GM03348 (cell line): ENCODE measurements at regions not wholly inside any gene's neighbourhood (a gene's known extent, or its start where the extent isn't known, plus 50 kb on each side); places are given as distances from the start of the nearest gene placed in this dataset.
A peak's percentile ranks its signal among the peaks of the same experiment; 100 is the strongest.
"Not testable (repeated sequence)": the region's sequence is repeated elsewhere in the genome, so short reads cannot be mapped to it uniquely, and the experiment has no call there.

Experiments
- DNase-seq: peaks from one replicate; pipeline ENCODE4 v3.0.0; 2012; ENCODE audit warnings: low spot score

DNA sequence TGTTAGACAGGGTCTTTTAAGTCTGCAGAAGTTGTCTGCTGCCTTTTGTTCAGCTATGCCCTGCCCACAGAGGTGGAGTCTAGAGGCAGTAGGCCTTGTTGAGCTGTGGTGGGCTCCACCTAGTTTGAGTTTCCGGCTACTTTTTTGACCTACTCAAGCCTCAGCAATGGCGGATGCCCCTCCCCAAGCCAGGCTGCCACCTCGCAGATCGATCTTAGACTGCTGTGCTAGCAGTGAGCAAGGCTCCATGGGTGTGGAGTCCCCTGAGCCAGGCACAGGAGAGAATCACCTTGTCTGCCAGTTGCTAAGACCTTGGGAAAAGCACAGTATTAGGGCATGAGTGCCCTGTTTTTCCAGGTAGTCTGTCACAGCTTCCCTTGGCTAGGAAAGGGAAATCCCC lies 664.6 kb upstream of the DPPA4 start:
- not testable (repeated sequence) for DNase-seq

DNA sequence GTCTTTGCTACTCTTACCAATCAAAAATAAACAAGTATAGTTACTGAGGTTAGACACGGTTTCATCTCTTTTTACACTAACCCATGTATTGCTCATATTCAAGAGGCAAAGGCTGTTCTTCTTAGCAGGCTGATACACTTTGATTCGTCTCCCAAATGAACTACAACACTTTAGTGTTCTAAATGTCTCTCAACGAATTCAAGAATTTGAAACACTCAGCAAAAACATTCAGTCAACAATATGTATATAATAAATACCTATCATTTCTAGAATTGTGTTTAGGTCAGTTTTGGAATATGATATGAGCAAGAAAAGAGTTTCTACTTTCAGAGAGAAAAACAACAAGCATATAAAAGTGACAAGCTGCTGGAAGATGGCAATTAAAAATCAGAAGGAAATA lies 669.6 kb upstream of the DPPA4 start:
- no peak for DNase-seq

DNA sequence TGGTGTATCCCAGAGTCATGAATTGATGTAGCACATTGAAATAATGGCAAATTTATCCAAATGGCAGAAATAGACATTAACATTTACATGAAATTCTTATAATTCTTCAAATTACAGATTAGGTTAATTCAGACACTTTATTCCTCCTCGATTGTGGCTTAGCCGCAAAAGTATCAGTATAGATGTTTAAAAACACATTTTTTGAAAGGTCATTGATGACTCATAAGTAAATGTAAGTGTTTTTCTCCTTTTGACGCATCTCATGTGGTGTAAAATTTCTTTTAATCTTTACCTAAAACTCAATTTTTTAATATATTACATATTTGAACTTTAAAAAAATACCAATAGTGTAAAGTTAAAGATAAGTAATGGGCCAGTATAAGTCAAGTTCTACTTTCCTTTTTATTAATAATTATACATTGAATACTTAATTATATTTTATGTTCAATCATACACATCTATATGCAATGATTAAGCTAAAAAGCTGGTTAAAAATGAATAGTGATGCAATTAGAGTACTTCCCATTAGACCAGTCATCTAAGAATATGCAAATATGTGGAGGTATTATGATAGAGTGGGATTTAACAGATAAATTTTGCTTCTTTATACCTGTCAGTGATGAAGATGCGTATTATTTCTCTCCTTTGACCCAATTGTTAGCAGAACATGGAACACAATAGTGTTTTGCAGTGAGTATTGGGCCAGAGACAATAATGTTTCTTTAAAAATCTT lies 678.1 kb upstream of the DPPA4 start:
- DNase-seq, result no peak

DNA sequence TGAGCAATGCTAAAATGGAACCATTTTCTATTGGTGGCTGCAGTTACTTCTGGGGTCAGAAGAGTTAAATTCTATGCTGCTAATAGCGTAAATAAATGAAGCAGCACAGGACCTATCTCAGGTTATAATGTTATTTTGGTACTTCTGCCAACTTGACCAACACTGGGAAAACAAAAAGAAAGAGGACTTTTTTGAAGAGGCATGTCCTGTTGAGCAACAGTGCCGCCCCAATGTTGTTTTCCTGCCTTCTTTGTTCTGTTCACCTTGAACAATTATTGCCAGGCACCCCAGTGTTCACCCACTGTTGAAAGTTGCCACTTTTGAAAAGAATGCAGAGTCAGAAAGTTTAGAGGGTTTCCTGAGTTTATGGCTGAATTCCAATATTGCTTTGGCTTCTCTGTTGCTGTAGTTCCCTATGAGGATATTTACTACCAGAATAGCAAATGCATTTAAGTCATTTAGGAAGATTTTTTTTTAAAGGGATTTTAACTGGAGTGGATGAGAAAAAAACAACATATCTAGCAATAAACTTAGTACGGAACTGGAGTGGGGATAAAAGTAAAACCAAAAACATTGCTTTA lies 679.0 kb upstream of the DPPA4 start:
- no peak for DNase-seq

DNA sequence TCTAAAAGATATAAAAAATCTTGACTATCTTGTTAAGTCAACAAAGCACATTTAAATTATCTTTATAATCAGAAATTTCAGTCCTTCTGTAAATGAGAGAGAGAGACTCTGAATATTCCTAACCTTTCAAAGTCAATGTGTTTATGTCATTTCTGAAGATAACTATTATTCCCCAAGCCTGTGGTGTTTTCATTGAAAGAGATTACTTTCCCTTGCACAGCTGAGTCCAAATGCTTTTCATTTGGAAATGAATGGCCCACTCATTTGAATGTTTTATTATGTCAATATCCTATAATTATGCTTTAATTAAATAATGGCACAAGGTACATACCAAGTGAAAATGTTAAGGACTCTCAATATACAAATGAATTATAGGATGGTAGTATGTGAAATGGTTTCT lies 680.0 kb upstream of the DPPA4 start:
- DNase-seq, result no peak

DNA sequence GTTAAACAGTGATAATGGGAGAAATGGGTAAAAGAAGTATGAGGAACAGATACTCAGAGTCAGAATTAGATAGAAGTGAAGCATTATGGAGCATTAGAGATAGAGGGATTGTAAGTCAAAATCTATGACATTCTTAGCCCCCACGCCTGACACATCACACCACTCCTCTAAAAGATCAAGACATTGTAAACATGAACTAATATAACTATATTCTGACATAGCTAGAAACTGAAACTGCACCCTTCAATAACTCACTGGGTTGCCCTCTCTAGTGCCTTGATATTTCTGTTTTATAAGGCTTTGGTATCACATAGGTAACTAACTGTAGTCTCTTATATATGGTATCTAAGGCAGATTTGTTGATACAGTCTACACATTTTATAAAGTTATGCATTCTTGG lies 684.3 kb upstream of the DPPA4 start:
- no peak for DNase-seq

DNA sequence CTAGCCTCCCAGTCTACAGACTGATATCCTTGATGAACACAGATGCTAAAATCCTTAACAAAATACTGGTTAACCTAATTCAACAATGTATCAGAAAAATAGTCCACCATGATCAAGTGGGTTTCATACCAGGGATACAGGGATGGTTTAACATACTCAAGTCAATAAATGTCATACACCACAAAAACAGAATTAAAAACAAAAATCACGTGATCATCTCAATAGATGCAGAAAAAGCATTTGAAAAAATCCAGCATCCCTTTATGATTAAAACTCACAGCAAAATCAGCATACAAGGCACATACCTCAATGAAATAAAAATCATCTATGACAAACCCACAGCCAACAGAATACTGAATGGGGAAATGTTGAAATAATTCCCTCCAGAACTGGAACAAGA lies 685.7 kb upstream of the DPPA4 start:
- DNase-seq, result not testable (repeated sequence)

DNA sequence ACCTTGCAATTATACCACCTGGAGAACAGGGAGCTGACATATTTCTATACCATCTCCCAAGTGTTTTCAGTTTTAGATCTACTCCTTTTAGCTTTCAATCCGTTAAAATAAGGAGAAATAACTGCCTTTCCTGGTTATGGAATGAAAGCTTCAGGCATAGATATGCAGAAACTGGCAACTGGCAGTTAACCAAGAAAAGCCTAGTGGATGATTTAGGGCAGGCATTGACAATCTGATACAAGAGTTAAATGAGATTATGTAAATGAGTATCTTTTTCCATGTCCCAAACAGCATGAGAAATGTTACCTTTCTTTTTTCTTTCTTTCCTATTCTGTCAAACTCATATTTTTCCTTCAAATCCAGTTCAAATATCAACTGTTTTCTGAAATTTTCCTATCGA lies 689.1 kb upstream of the DPPA4 start:
- DNase-seq, result no peak

DNA sequence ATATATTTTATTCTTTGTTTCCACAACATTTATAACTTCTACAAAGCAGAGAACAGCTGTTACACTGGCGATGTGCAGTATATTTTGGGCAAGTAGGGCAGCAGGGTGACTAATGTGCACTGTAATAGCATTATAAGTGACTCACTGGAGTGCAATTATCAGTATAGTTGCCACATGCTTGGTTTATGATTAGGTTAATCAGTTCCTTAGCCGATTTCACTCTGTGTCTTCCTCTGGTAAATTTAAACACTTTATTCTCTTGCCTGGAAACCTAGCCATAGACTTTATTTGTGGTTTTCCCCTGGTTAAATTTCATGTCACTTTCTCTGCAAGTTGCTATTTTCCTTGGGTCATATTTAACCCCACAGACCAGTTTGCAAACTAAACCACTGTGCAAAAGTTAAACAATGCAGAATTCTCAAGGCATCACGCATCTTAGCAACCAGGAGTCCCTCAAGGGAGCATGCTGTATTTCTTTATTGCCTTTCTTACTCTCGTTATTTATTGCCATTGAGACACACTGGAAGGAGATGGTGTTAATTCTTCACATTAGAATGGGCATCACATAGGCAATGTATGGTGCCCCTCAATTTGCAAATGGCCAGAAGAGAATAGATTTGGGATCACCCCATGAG lies 690.2 kb upstream of the DPPA4 start:
- peak; percentile 43 for DNase-seq

DNA sequence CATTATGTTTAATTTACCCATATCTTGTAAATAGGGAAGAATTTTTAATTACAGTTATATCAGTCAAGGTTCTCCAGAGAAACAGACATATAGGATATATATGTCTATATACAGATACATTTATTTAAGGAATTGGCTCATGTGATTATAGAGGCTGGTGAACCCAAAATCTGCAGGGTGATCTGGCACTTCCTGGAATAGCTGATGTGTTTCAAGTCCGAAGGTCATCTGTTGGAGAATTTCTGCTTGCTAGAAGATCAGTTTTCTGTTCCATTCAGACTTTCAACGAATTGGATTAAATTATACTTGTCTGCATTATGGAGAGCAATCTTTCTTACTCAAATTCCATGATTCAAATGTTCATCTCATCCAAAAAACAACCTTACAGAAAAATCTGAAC lies 694.6 kb upstream of the DPPA4 start:
- no peak for DNase-seq

DNA sequence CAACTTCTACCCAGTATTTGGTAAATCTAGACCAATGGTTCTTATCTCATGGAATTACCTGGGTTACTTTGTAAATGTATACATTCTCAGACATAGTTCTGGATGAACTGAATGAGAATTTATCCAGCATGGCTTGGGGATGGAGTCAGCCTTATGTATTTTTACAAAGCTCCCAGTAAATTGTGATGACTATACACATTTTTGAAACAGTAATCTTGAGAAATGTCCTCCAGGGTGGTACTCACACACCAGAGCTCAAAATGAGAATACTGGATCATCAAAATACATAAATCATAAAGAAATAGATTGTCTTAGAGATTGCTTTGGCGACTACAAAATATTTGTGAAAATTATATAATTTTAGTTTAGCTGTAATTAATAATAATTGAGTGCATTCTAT lies 722.1 kb upstream of the DPPA4 start:
- DNase-seq, result no peak

DNA sequence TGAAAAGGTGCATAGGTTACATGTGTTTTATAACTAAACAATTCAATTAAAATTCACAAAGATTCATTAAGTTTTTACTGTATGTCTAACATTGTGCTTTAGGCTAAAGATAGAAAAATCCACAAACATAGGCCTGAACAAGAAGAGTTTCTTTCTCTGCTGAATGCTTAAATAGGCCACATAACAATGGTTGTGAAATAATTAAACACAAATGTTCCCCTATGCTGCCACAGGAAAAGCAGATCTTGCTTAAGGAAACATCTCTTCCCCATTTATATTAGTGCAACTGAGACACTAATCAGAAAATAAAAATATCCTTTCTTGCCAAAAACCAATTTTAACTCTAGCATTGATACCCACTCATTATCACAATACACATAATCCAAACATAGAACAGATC lies 725.4 kb upstream of the DPPA4 start:
- peak; percentile 15 for DNase-seq

DNA sequence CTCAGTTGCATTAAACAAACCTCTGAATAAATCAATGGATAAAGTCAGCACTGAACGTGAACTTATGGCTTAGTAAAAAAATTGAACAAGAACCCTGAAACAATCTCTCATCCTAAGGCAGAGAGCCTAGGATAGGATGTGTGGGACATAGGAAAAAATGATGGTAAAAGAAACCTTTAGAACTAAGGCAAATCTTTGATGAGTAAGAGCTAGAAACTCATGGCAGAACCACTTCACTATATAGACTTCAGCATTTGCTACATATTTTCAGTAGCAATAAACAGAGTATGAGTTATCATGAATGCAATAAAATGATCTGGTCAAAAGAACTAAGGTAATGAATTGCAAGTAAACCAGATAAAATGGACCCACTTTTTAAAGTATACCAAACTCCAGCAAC lies 725.8 kb upstream of the DPPA4 start:
- DNase-seq, result no peak

DNA sequence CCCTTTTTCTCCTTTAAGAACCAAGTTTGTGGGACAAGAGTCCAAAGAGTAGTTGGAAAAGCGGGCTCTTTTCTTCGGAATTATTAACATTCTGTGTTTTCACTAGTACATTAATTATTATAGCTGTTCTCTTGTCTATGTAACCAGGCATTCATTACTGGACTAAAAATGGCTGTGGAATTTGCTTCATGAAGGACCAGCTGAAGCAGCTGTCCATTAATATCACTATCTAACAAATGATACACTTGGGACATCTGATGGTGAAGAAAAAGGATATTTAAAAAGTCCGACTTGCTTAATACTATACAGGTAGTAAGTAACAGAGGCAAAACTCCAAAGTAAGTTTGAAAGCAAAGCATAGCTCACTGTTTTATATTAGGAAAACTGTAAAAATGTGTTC lies 728.9 kb upstream of the DPPA4 start:
- no peak for DNase-seq

DNA sequence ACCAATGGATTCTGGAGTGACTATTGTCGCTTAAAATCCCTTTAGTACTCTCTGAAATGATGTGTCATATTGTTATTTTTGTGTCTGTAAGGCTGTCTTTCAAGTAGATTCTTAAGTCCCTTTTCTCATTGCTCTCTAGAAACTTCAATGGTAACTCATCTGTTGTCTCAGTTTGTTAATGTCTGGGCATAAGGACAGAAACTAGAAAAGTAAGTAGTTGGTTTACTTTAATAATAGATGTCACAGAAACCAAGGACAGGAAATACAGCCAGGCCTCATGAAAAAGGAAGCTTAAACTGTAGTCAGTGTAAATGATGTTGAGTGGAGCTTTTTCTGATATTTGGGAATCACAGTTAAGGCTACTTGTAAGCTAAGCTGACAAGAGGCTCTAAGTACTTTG lies 730.2 kb upstream of the DPPA4 start:
- DNase-seq, result no peak

DNA sequence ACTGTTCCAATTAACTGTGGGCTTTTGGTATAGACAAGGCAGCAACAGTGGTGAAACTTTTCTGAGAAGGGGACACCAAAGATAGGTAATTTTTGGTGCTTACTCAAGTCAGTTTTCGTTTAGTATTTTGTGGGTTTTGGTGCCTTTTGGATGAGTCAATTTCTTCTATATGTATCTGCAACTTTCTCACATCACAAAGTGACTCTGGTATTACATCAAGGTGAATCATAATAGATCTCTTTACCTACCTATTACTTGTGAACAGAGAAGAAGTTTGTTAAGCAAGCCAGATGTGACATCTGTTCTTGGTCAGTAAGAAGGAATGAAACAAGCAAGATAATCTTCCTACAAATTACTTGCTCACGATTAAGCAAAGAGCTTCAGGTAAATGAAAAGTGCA lies 732.4 kb upstream of the DPPA4 start:
- DNase-seq, result no peak

DNA sequence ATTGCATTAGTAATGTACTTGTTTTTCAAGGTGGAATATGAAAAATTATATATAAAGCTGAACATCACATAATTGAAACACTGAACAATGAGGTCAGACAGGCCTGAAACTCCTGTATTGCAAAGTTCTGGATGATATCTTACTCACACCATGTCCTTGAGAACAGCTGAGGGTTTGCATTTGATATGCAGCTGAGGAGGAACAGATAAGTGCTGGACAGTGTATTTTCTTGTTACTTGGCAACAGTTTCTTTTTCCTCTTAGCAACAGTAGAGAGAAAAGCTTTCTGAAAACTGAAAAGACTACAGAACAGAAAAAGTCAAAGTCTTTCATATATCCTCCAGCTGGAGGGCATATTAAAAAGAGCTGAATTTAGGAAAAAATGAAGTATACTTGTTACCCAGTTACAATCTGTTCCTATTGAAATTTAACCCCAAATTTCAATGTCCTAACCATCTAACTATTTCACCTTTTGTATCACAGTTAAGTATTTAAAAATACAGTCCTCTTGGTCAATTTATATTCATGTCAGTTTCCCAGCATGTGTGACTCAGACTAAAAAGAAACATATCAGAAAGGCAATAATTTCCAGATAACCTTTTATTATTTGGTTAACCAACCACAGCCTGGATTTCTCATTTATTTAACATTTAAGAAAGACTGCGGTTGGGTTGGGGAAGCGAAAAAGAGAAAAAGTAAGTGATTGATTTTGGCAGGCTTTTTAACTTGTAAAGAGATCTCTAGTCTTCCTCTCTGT lies 733.0 kb upstream of the DPPA4 start:
- no peak for DNase-seq

DNA sequence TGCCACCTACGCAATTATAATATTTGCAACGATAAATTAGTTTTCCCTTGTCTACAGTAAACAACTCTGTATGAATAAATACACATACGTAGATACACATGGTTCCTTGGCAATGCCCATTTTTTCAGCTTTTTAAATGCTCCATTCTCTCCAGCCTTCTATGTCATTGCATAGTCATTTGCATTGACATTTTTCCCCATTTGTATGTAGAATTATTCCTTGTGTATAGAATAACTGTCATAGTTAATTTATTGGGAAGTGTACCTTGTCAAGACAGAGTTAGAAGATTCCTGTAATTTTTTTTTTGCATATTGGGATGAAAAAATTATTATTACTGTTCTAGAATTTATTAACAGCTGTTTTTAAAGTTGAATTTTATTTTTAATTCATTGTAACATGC lies 736.7 kb upstream of the DPPA4 start:
- DNase-seq, result no peak

DNA sequence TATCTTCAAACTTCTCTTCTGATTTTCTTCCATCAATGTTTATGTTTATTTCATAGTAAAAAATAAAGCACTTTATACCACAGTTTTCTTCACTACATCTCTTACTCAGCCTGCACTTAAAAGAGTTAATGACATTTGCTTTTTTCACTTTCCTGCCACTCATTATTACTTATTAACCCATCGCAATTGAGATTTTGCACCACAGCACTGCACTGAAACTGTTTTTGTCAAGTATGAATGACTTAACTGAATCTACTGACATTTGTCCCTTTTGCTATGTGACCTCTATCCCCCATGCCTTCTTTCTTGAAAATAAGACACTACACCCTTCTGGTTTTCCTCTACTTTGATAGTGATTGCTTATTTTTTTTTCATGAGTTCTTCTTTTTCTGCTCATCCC lies 739.7 kb upstream of the DPPA4 start:
- DNase-seq, result no peak

DNA sequence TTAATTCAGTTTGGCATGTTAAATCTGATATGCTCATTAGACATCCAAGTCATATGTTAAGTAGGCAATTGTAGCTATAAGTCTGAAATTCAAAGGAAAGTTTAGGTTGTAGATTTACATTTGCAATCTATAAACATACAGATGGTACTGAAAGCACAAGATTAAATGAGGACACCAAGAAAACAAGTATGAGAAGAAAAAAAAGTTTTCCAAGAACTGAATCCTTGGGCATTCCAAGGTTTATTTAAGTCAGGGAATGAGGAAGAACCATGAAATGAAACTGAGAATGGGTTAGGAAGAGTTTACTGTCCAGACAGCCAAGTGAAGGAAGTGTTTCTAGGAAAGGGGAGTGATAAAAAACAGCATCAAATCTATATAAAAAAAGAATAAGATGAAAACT lies 756.1 kb upstream of the DPPA4 start:
- DNase-seq, result no peak

DNA sequence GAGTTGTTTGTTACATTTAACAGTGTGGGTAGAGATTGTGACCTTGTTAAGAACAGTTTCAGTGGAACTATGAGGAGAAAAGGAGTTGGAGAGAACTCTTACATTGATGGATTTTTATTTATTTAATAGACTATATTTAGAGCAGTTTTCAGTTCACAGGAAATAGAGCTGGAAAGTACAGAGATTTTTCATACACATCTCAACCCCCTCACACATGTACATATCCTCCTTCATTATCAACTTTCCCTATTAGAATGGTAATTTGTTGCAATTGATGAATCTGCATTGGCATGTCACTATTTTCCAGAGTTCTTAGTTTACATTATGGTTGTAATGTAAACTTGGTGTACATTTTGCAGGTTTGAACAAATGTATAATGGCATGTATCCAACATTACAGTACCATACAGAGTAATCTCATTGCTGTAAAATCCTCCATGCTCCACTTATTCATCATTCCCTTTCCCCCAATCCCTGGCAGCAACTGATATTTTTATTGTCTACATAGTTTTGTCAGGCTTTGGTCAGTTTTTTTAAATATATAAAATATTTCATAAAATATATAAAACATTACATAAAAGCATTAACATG lies 756.6 kb upstream of the DPPA4 start:
- no peak for DNase-seq

DNA sequence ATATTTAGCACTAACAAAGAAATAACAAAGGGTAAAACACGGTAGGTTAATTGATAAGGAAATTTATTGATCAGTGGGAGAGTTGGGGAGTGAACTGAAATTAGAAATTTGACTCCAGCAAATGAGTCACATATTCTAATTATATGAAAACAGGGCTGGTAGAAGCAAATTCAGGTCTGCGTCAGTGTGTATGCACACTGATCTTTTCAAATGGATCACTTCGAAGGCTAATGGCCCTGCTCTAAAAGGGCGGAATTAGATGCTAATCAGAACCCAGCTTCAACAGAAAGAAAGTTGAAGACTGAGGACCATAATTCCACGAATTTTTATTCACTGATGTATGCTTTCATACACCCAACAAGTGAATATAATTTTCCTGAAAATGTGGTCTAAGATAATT lies 762.4 kb upstream of the DPPA4 start:
- no peak for DNase-seq

DNA sequence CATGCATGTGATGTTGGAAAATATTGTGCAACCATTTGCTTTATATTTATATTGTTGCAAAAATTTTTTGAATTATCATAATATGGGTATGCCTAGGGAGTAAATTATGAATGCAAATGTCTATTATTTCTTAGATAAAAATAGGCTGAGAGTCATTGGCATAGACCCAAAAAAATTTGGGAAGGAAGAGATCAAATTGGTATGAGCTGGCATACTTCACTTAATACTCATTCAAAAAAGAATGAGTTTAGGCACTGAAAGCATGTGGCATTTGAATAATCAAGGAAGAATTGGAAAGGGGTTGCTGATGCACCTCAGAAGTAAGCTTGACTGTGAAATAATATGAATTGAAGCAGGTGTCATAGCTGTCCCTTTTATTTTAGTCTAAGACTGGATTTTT lies 764.0 kb upstream of the DPPA4 start:
- DNase-seq, result peak; percentile 6
